Adrenal gland (tissue), 9 donors: ENCODE measurements at regions not wholly inside any gene's neighbourhood (a gene's known extent, or its start where the extent isn't known, plus 50 kb on each side); places are given as distances from the start of the nearest gene placed in this dataset.

Experiments
- DNase-seq, 7 donors: peaks; one replicate each; pipeline ENCODE4 v3.0.0-alpha.2; 2019 to 2020
- H3K27ac ChIP-seq, 5 donors: fragments of 200-600 bp; sonication (generic) in 4 of 5; 1 replicate in 3 of 5; 2 replicates in 2 of 5; pipeline versions ENCODE4 v1.5.1 to v1.8.0; 2016 to 2020; ENCODE audit warnings: mild to moderate bottlenecking in 1 of 5
- H3K27me3 ChIP-seq: fragments of 200-600 bp; 2 replicates; pipeline ENCODE4 v1.8.0; 2021
- H3K36me3 ChIP-seq, 2 donors: fragments of 200-600 bp; replicated peaks in 1 of 2; 1 replicate in 1 of 2; 2 replicates in 1 of 2; pipeline versions ENCODE4 v1.5.1 to v1.8.0; 2018 to 2022
- H3K4me1 ChIP-seq, 2 donors: fragments of 200-600 bp; replicated peaks in 1 of 2; 1 replicate in 1 of 2; 2 replicates in 1 of 2; pipeline versions ENCODE4 v1.5.1 to v1.8.0; 2018 to 2021
- H3K4me3 ChIP-seq, 4 donors: fragments of 200-600 bp; sonication (generic) in 3 of 4; one replicate each; pipeline ENCODE4 v1.5.1; 2016 to 2018
- H3K9me3 ChIP-seq, 3 donors: fragments of 200-600 bp; sonication (generic) in 1 of 3; replicated peaks in 1 of 3; 1 replicate in 2 of 3; 2 replicates in 1 of 3; pipeline versions ENCODE4 v1.5.1 to v1.8.0; 2016 to 2021
- POLR2A ChIP-seq, 2 donors: fragments of 450-650 bp; IDR thresholded peaks; one replicate each; pipeline ENCODE4 v1.6.1; 2017; ENCODE audit warnings: antibody characterized with exemption in 2 of 2, mild to moderate bottlenecking in 2 of 2, moderate library complexity in 1 of 2
- WGBS, 4 donors: extraction: QIAGEN DNeasy Blood & Tissue Kit in 2 of 4; methylation state at CpG; one replicate each; pipeline versions ENCODE4 v1.1.5 to v1.1.7; 2013 to 2017; 5-methylcytosine and 5-hydroxymethylcytosine counted together
- intact Hi-C, 2 donors: fragments of 100-400 bp; cut with DNase I; formaldehyde crosslinking; loops; one replicate each; pipeline versions ENCODE4 v1.14.1 to v1.15.0; 2022 to 2023
- TF ChIP-seq, protein P1 (sequence below), 6 experiments: fragments of 450-650 bp in 4 of 6; fragments of 200-600 bp in 2 of 6; sonication (generic) in 1 of 6; IDR thresholded peaks; 1 replicate in 5 of 6; 2 replicates in 1 of 6; pipeline versions ENCODE4 v1.5.1 to v1.8.0; 2016 to 2021; ENCODE audit warnings: antibody characterized with exemption in 6 of 6, mild to moderate bottlenecking in 2 of 6, moderate library complexity in 1 of 6
- donor health status: healthy with polysubstance abuse.
- donor health status: Bipolar disorder and iron deficiency.
- donor health status: DM: yes; HTN: yes; CAD: no.
- donor health status: DM: no; HTN: no; CAD: no.
- donor health status: DM: no; HTN: no; CAD: no.

DNA sequence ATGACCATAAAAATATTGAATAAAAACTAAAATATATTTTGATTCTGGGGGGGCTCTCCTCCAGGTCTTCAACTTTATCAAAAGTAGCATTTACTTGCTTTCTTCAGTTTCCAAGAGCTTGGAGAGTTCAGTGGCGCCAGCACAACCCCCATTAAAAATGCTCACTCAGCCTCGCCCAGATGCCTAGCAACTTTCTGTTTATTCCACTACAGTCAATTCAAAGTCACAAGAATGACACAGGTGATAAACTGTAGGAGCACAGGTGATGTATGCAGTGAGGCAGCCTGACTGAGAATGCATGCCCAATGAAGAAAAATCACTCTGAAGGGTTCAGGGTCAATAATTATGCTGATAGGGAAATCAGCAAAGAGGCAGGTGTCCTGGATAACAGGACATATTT is 159.4 kb upstream of the ATP1B1 start:
- WGBS, 4 donors = 94 to 98% (median 94%) methylated on average over 2 of the region's 2 CpGs
- H3K4me3 ChIP-seq = no peak overlapping the region
- DNase-seq = no peak
- H3K27me3 ChIP-seq = no peaks in the 10 kb centered on the region
- intact Hi-C loops = no loop called here
- H3K36me3 ChIP-seq = no peaks in the 10 kb centered on the region
- no peak overlapping the region for H3K27ac ChIP-seq
- no peaks in the 10 kb centered on the region for H3K9me3 ChIP-seq
- TF ChIP-seq POLR2A (IDR thresholded peaks at IDR 0.05) = no peak
- TF ChIP-seq, protein P1, sequence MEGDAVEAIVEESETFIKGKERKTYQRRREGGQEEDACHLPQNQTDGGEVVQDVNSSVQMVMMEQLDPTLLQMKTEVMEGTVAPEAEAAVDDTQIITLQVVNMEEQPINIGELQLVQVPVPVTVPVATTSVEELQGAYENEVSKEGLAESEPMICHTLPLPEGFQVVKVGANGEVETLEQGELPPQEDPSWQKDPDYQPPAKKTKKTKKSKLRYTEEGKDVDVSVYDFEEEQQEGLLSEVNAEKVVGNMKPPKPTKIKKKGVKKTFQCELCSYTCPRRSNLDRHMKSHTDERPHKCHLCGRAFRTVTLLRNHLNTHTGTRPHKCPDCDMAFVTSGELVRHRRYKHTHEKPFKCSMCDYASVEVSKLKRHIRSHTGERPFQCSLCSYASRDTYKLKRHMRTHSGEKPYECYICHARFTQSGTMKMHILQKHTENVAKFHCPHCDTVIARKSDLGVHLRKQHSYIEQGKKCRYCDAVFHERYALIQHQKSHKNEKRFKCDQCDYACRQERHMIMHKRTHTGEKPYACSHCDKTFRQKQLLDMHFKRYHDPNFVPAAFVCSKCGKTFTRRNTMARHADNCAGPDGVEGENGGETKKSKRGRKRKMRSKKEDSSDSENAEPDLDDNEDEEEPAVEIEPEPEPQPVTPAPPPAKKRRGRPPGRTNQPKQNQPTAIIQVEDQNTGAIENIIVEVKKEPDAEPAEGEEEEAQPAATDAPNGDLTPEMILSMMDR (IDR thresholded peaks at IDR 0.05) = no peak
- H3K4me1 ChIP-seq = peaks cover 11 to 21% of the 10 kb centered on the region in 2 donors

DNA sequence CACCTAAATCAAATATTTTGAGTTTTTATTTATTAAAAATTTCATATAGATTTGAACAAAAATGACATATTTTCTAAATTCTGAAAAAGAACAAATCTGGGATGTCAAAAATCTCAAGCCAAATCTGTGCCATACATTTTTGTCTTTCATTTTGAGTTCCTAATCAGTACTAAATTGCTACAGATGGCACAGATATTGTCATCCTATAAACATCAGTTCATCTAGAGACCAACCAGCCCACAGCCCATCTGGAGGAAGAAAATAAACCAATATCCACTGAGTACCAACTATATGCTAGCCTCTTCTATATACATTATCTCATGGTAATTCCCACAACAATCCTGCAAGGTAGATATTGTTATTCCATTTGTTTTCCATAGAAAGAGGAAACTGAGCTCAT is 156.8 kb upstream of the ATP1B1 start:
- H3K36me3 ChIP-seq = no peaks in the 10 kb centered on the region
- no peak for DNase-seq
- no peaks in the 10 kb centered on the region for H3K27me3 ChIP-seq
- H3K4me3 ChIP-seq = no peak overlapping the region
- intact Hi-C loops = no loop called here
- H3K4me1 ChIP-seq = peaks cover 11 to 20% of the 10 kb centered on the region in 2 donors
- TF ChIP-seq, protein P1 (IDR thresholded peaks at IDR 0.05) = no peak
- TF ChIP-seq POLR2A (IDR thresholded peaks at IDR 0.05) = no peak
- no peak overlapping the region for H3K27ac ChIP-seq
- H3K9me3 ChIP-seq = no peaks in the 10 kb centered on the region

DNA sequence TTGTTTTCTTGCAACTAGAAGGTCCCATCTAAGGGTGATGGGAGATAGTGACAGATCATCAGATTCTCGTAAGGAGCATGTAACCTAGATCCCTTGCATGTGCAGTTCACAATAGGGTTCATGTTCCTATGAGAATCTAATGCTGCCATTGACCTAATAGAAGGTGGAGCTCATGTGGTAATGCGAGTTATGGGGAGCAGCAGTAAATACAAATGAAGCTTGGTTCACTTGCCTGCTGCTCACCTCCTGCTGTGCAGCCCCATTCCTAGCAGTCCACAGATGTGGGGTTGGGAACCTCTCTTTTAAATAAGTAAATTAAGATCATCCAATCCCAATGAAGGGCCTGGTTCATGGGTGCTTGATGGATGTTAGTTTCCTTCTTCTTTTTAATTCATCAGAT is 148.7 kb upstream of the ATP1B1 start:
- Histone ChIP-seq H3K27me3 (no peaks in the 10 kb centered on the region), H3K9me3 (no peaks in the 10 kb centered on the region), H3K27ac (no peak overlapping the region), H3K36me3 (no peaks in the 10 kb centered on the region), H3K4me1 (no peaks in the 10 kb centered on the region), H3K4me3 (no peak overlapping the region)
- TF ChIP-seq, protein P1 (IDR thresholded peaks at IDR 0.05) = no peak
- no peak for TF ChIP-seq POLR2A (IDR thresholded peaks at IDR 0.05)
- intact Hi-C loops = no loop called here
- 83 to 93% (median 88%) methylated on average over 2 of the region's 2 CpGs for WGBS, 4 donors
- no peak for DNase-seq

DNA sequence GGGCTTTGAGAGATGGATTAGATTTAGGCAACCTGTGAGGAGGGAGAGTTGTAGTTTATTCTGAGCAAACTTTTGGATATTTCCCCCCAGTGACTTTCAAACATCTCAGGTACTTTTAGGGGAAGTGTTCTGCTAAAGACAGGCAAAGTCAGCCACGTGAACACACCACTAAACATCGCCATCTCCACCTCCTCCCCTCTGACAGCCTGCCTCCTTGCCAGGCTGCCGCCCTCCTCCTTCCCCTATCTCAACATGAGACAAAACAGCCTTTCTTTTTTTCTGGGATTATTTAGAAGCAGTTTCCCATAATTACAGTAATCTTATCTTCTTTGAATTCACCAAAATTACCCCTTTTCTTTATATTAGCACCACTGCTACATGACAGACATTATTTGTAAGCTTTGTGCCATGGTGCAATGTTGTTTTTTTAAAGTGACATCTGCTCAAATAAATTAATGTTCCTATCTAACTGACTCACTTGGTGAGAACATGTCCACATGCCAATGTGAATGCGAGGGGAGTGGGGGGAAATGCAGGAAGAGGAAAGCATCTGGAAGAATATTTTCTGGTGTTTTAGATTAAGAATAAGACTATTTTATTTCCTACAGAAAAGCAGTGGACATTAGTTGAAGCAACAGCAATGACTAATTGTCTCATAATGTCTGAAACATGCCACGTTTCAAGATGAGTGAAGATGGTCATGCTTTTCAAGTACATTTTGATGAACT is 147.8 kb upstream of the ATP1B1 start:
- TF ChIP-seq, protein P1 (IDR thresholded peaks at IDR 0.05) = no peak
- TF ChIP-seq POLR2A (IDR thresholded peaks at IDR 0.05) = no peak
- no peak overlapping the region for H3K27ac ChIP-seq
- 64 to 87% (median 73%) methylated on average over 5 of the region's 5 CpGs for WGBS, 4 donors
- H3K27me3 ChIP-seq = no peaks in the 10 kb centered on the region
- intact Hi-C loops = no loop called here
- no peak overlapping the region for H3K4me3 ChIP-seq
- H3K4me1 ChIP-seq = no peaks in the 10 kb centered on the region
- no peak for DNase-seq
- no peaks in the 10 kb centered on the region for H3K36me3 ChIP-seq
- no peaks in the 10 kb centered on the region for H3K9me3 ChIP-seq
